Activated gamma-delta T cell treated with anti-CD3 and anti-CD28 coated beads, Interleukin-2, amount 50 U/mL, for 16 hours (primary cell): ENCODE measurements at regions not wholly inside any gene's neighbourhood (a gene's known extent, or its start where the extent isn't known, plus 50 kb on each side); places are given as distances from the start of the nearest gene placed in this dataset.
A peak's percentile ranks its signal among the peaks of the same experiment; 100 is the strongest.
"Not testable (repeated sequence)": the region's sequence is repeated elsewhere in the genome, so short reads cannot be mapped to it uniquely, and the experiment has no call there.

Experiments used
- DNase-seq: peaks from one replicate; pipeline ENCODE4 v3.0.0-alpha.2; 2020; ENCODE audit warnings: low read depth

DNA sequence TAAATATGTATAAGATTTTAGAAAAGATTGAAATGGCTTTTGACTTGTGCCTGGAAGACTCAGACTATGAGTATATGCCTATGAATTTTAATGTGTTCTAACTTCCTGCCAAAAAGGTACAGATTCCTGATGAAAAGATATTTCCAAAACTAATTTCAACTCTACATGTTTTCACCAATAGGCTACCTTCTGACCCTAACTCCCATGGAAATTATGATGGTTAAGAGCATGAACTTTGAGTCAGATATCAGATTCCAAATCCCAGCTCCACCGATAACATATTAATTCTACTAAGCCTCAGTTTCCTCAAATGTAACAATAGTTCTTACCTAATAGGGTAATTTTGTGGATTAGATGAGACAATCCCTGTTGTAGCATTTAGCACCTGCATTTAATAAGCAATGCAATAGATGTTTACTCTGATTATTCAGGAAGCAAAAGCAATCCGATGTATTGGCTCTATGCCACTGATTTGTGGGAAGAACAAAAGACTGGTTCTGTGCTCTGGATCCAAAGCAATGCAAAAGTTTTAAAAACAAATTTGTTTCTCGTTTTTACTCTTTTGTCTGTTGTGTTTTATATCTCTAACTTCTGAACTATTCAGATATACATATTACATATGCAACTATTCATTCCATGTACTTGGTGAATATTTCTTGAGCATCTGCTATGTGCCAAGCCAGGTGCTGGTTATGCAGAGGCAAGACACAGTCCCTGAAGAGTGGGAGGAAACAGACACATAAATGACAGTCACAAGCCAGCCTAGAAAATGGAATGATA lies 115.4 kb downstream of the GATA6 start:
- DNase-seq: no peak

DNA sequence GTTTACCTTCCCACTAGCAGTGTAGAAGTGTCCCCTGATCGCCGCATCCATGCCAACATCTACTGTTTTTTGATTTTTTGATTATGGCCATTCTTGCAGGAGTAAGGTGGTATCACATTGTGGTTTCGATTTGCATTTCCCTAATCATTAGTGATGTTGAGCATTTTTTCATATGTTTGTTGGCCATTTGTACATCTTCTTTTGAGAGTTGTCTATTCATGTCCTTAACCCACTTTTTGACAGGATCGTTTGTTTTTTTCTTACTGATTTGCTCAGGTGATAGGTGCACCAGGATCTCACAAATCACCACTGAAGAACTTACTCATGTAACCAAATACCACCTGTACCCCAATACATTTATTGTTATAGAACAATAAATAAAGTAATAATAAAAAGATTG lies 114.5 kb downstream of the GATA6 start:
- DNase-seq: not testable (repeated sequence)

DNA sequence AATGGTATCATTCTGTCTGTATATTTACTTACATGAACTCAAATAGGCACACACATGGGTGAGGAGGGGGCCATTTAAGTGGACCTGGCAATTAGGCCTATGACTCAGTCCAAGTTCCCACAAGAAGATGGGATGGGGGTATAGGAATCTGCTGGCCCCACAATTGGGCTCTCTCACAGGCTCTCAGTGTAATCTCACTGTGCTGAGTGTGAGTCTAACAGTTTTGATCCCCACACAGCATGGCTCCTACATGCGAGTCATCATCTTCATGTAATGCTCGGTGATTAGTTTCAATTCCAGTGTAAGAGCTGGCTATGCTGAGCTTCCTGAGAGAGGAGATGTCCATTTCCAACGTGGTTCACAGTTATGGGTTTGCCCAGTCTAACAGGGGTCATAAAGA lies 114.0 kb downstream of the GATA6 start:
- DNase-seq: no peak

GRCh38 chr18:22283116-22283395 lies 113.7 kb downstream of the GATA6 start:
- DNase-seq: no peak

- peak; percentile 24 for DNase-seq
Observed at GRCh38 chr18:22282311-22283115, 113.1 kb downstream of the GATA6 start.

DNA sequence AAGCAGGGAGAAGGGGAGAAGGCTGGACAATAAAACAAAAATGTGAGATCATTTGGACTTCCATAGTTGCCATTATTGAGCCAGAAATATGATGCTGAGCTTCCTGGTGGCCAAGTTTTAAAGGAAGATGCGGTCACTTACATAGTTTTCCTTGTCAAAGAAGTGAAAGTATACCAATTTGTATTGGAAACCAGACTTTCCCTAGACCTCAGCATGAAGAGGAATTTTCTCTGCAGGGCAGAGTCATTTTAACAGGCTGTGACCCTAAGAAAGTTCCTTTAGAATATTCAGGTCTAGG lies 111.0 kb downstream of the GATA6 start:
- DNase-seq: no peak

- DNase-seq: no peak
Observed at GRCh38 chr18:22279741-22280452, 110.5 kb downstream of the GATA6 start.

DNA sequence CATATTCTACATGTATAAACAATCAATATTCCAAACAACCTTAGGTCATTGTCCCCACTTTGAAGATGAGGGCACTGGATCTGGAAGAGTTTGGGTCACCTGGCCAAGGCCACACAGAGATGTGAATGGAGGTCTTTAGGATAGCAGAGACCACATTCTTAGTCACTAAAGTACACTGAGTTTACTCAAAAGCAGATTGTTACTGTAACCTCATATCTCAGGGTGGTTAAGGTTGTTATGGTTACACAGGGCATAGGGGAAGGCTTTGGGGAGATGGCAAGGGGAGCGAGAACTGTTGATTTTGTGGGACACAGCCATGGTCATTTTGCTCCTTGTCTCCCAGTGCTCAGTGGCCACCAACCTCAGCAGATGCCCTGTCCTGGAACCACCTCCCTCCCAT lies 109.4 kb downstream of the GATA6 start:
- no peak for DNase-seq

DNA sequence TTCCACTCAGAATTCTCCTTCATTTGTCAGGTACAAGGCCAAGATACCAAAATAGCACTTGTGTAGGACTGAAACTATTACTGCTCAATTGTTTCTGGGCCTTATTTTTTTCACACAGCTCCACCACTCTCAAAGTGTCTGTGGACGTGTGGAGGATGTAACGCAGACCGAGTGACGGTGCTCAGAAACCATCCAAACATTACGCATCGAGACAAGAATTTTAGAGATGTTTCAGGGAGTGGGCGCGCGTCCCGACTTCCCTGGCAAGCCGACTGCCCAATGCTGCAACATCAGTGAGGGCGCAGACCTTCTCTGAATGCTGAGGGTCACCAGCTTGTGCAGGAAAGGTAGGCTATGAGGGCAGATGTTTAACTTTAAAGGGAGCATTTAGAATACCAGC lies 108.4 kb downstream of the GATA6 start:
- DNase-seq: no peak

DNA sequence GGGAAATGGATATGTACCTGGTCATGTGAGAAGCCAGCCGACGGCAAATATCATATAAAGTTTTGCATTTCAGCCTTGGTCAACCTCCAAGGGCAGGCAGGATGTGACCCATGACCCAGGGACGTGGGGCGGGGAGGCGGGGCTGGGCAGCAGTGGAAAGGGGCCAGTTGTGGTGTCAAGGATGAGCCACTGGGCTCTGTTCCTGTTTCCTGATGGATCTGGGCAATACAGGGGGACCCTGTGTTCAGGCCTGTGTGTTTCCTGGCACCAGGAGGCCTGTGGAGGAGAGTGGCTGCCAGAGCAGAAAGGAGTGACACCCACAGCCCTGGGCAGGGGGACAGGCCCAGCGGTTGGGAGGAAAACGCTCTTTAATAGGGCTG lies 106.9 kb downstream of the GATA6 start:
- no peak for DNase-seq

GRCh38 chr18:22275706-22276333 lies 106.4 kb downstream of the GATA6 start:
- no peak for DNase-seq

DNA sequence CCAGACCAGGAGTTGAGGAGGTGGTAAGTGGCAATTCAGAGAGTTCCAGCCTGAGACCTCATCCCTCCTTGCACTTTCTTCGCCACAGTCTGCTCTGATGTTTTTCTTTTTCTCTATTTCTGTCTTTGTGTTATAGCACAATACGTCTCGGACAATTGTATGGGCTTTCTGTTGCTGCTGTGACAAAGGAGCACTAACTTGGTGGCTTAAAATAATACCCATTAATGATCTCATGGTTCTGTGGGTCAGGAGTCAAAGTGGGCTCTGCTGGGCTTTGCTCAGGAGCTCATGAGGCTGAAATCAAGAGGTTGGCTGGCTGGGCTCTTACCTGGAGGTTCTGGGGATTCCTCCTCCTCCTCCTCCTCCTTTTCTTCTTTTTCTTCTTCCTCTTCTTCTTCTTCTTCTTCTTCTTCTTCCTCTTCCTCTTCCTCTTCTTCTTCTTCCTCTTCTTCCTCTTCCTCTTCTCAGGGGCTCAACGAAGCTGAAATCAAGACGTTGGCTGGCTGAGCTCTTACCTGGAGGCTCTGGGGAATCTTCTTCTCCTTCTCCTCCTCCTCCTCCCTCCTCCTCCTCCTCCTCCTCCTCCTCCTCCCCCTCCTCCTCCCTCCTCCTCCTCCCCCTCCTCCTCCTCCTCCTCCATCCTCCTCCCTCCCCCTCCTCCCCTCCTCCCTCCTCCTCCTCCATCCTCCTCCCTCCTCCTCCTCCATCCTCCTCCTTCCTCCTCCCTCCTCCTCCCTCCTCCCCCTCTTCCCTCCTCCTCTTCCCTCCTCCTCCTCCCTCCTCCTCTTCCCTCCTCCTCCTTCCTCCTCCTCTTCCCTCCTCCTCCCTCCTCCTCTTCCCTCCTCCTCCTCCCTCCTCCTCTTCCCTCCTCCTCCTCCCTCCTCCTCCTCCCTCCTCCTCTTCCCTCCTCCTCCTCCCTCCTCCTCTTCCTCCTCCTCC lies 104.0 kb downstream of the GATA6 start:
- no peak for DNase-seq

- no peak for DNase-seq
Observed at GRCh38 chr18:22272242-22272641, 102.9 kb downstream of the GATA6 start.

GRCh38 chr18:22271030-22271429 lies 101.6 kb downstream of the GATA6 start:
- DNase-seq: no peak

GRCh38 chr18:22268641-22269128 lies 99.3 kb downstream of the GATA6 start:
- no peak for DNase-seq

DNA sequence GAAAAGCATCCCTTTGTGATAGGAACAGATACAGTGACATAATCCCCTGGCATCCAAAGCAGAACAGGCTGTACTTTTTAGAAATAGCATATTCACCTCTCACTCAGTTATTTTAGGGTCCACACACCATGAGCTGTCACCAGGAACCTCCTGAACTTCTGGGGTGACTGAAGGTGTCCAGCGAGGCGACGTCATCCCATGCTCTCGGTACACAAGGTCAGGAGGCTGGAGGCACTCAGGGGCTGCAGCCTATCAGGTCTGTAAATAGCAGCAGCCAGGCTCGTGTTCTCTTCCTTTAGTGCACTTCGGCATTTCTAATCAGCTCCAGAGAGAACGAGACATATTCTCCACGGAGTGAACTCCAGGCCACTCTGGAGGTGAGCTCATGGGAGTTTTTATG lies 98.3 kb downstream of the GATA6 start:
- no peak for DNase-seq

- no peak for DNase-seq
Observed at GRCh38 chr18:22267225-22267624, 97.8 kb downstream of the GATA6 start.

DNA sequence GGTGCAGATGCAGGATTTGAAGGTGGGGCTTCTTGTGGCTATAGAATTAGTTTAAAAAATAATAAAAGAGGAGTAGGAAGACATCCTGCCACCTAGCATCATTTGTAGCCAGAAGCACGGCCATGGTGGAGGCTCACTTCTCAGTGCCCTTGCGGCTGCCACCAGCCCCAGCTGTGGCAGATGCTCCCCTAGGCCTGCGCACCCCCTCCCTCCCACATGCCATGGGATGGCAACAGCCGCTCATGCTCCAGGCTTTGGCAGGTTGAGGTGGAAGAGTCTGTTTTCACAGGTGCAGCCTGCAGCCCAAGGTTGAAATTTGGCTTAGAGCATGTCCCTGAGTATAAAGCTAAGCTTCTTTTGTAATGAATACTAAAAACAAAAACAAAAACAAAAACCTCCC lies 96.4 kb downstream of the GATA6 start:
- DNase-seq: no peak

DNA sequence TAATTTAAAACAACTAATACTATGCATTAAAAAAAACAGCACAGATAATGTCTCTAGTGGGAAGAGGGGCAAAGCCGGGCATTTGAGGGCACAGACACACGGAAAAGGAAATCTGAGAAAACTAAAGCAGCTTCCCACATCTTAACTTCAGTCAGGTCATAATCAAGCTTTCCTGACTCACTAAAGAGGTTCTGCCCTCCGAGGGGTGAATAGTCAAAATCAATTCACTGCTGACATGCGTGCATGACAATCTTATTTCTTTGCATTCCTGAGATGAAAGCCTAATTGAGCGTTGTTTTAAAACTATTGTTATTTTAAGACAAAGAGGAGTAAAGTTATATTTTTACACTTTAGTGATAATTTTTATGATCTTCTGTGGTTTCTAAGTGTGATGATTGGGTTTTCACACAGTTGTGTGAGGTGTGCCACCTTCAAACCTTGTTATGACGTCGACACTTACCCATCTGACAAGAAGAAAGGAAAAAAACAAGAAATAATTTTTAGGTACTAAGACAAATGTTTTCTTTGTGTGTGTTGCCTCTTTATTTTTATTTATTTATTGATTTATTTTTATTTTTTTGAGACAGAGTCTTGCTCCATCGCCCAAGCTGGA lies 90.9 kb downstream of the GATA6 start:
- DNase-seq: no peak

GRCh38 chr18:22257022-22257543 lies 87.7 kb downstream of the GATA6 start:
- no peak for DNase-seq

- no peak for DNase-seq
Observed at GRCh38 chr18:22254088-22254487, 84.7 kb downstream of the GATA6 start.
